Muscle layer of colon (tissue), 2 donors: ENCODE measurements at regions not wholly inside any gene's neighbourhood (a gene's known extent, or its start where the extent isn't known, plus 50 kb on each side); places are given as distances from the start of the nearest gene placed in this dataset.

Experiments
- H3K27ac ChIP-seq: one replicate; pipeline ENCODE4 v1.7.0; 2013; ENCODE audit warnings: low read depth, mild to moderate bottlenecking, low read length, moderate library complexity
- H3K27me3 ChIP-seq, 2 donors: one replicate each; pipeline ENCODE4 v1.7.0; 2013; ENCODE audit warnings: low read length in 2 of 2, mild to moderate bottlenecking in 2 of 2; ENCODE audit not compliant: insufficient read depth in 2 of 2, control insufficient read depth in 1 of 2
- H3K36me3 ChIP-seq: one replicate; pipeline ENCODE4 v1.7.0; 2013; ENCODE audit warnings: mild to moderate bottlenecking, low read length; ENCODE audit not compliant: insufficient read depth
- H3K4me1 ChIP-seq: one replicate; pipeline ENCODE4 v1.7.0; 2013; ENCODE audit warnings: mild to moderate bottlenecking, low read length; ENCODE audit not compliant: insufficient read depth
- H3K4me3 ChIP-seq, 2 donors: one replicate each; pipeline ENCODE4 v1.7.0; 2013; ENCODE audit warnings: low read length in 2 of 2, low read depth in 1 of 2, mild to moderate bottlenecking in 1 of 2, moderate library complexity in 1 of 2
- H3K9ac ChIP-seq: one replicate; pipeline ENCODE4 v1.7.0; 2013; ENCODE audit warnings: low read length
- H3K9me3 ChIP-seq: one replicate; pipeline ENCODE4 v1.7.0; 2013; ENCODE audit warnings: mild to moderate bottlenecking, low read length
- donor health status: abdominal sarcoma.
- donor health status: Adenocarcinoma of cecum.

GRCh38 chr13:31611214-31611613 is 128.1 kb upstream of the RXFP2 start:
- Histone ChIP-seq H3K4me3 (no peak overlapping the region), H3K9ac (no peak overlapping the region), H3K27ac (no peak overlapping the region), H3K27me3 (no peaks in the 10 kb centered on the region), H3K36me3 (no peaks in the 10 kb centered on the region), H3K4me1 (no peaks in the 10 kb centered on the region), H3K9me3 (no peaks in the 10 kb centered on the region)

- H3K27me3 ChIP-seq = no peaks in the 10 kb centered on the region
Observed at GRCh38 chr13:31614073-31614472, 125.3 kb upstream of the RXFP2 start.

GRCh38 chr13:31614704-31615103 is 124.6 kb upstream of the RXFP2 start:
- Histone ChIP-seq H3K4me3 (no peak overlapping the region), H3K9ac (no peak overlapping the region), H3K27ac (no peak overlapping the region), H3K36me3 (no peaks in the 10 kb centered on the region), H3K27me3 (no peaks in the 10 kb centered on the region), H3K4me1 (no peaks in the 10 kb centered on the region), H3K9me3 (no peaks in the 10 kb centered on the region)

More at GRCh38 chr13:31614073-31614472, 125.3 kb upstream of the RXFP2 start:
- Histone ChIP-seq H3K9ac (no peak overlapping the region), H3K27ac (no peak overlapping the region), H3K4me1 (no peaks in the 10 kb centered on the region), H3K9me3 (no peaks in the 10 kb centered on the region), H3K4me3 (no peak overlapping the region), H3K36me3 (no peaks in the 10 kb centered on the region)

GRCh38 chr13:31625115-31625514 is 114.2 kb upstream of the RXFP2 start:
- Histone ChIP-seq H3K36me3 (no peaks in the 10 kb centered on the region), H3K9ac (no peak overlapping the region), H3K9me3 (no peaks in the 10 kb centered on the region)

GRCh38 chr13:31627097-31627845 is 112.1 kb upstream of the RXFP2 start:
- H3K9me3 ChIP-seq = no peaks in the 10 kb centered on the region
- no peak overlapping the region for H3K4me3 ChIP-seq
- no peaks in the 10 kb centered on the region for H3K27me3 ChIP-seq
- no peaks in the 10 kb centered on the region for H3K36me3 ChIP-seq
- H3K4me1 ChIP-seq = no peaks in the 10 kb centered on the region
- no peak overlapping the region for H3K27ac ChIP-seq
- no peak overlapping the region for H3K9ac ChIP-seq

More at GRCh38 chr13:31625115-31625514, 114.2 kb upstream of the RXFP2 start:
- H3K4me1 ChIP-seq = no peaks in the 10 kb centered on the region
- H3K4me3 ChIP-seq = no peak overlapping the region
- H3K27ac ChIP-seq = no peak overlapping the region
- H3K27me3 ChIP-seq = no peaks in the 10 kb centered on the region

- Histone ChIP-seq H3K4me1 (no peaks in the 10 kb centered on the region), H3K9me3 (no peaks in the 10 kb centered on the region), H3K27ac (no peak overlapping the region), H3K9ac (no peak overlapping the region), H3K27me3 (no peaks in the 10 kb centered on the region), H3K36me3 (no peaks in the 10 kb centered on the region), H3K4me3 (no peak overlapping the region)
Observed at GRCh38 chr13:31629085-31629780, 110.1 kb upstream of the RXFP2 start.

- Histone ChIP-seq H3K9me3 (no peaks in the 10 kb centered on the region), H3K27me3 (no peaks in the 10 kb centered on the region), H3K27ac (no peak overlapping the region), H3K36me3 (no peaks in the 10 kb centered on the region), H3K4me3 (no peak overlapping the region), H3K9ac (no peak overlapping the region), H3K4me1 (no peaks in the 10 kb centered on the region)
Observed at GRCh38 chr13:31631071-31631470, 108.3 kb upstream of the RXFP2 start.

GRCh38 chr13:31631746-31632145 is 107.6 kb upstream of the RXFP2 start:
- Histone ChIP-seq H3K36me3 (no peaks in the 10 kb centered on the region), H3K4me1 (no peaks in the 10 kb centered on the region), H3K27ac (no peak overlapping the region), H3K27me3 (no peaks in the 10 kb centered on the region), H3K9me3 (no peaks in the 10 kb centered on the region), H3K9ac (no peak overlapping the region), H3K4me3 (no peak overlapping the region)

GRCh38 chr13:31638577-31638976 is 100.7 kb upstream of the RXFP2 start:
- Histone ChIP-seq H3K27me3 (no peaks in the 10 kb centered on the region), H3K4me3 (no peak overlapping the region), H3K9me3 (no peaks in the 10 kb centered on the region), H3K27ac (no peak overlapping the region), H3K9ac (no peak overlapping the region), H3K4me1 (no peaks in the 10 kb centered on the region), H3K36me3 (no peaks in the 10 kb centered on the region)

- no peak overlapping the region for H3K27ac ChIP-seq
Observed at GRCh38 chr13:31639443-31640163, 99.7 kb upstream of the RXFP2 start.

GRCh38 chr13:31649766-31650165 is 89.6 kb upstream of the RXFP2 start:
- Histone ChIP-seq H3K27me3 (no peaks in the 10 kb centered on the region), H3K36me3 (no peaks in the 10 kb centered on the region), H3K27ac (no peak overlapping the region), H3K9me3 (no peaks in the 10 kb centered on the region), H3K4me3 (no peak overlapping the region), H3K4me1 (no peaks in the 10 kb centered on the region), H3K9ac (no peak overlapping the region)

More at GRCh38 chr13:31639443-31640163, 99.7 kb upstream of the RXFP2 start:
- Histone ChIP-seq H3K9me3 (no peaks in the 10 kb centered on the region), H3K4me3 (no peak overlapping the region), H3K27me3 (no peaks in the 10 kb centered on the region), H3K4me1 (no peaks in the 10 kb centered on the region), H3K36me3 (no peaks in the 10 kb centered on the region), H3K9ac (no peak overlapping the region)
